HG03565 (cell line): ENCODE measurements at regions not wholly inside any gene's neighbourhood (a gene's known extent, or its start where the extent isn't known, plus 50 kb on each side); places are given as distances from the start of the nearest gene placed in this dataset.
"Not testable (repeated sequence)": the region's sequence is repeated elsewhere in the genome, so short reads cannot be mapped to it uniquely, and the experiment has no call there.

Experiments
- ATAC-seq: cut with Tn5 transposase; IDR thresholded peaks from one replicate; pipeline ENCODE4 v1.9.1; 2021; ENCODE audit warnings: mild to moderate bottlenecking, moderate library complexity; ENCODE audit not compliant: unreplicated experiment

DNA sequence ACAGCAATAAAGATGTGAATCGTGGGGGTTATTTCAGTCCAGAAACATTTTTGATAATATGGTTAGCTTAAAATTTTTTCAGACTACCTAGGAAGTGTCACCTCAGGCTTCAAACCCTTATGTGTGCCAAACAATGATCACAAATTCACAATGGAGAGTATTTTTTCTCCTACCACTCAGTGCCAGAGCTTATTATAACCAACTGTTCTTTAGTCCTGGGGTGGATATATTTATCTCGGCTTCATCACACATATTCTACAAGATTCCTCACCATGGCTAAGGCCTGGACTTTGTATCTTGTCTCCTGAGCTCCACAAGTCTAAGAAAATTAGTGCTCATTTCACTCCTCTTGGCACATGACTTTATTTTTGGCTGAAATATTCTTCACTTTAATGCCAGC is 629.1 kb downstream of the RWDD3 start:
- ATAC-seq, result no peak

DNA sequence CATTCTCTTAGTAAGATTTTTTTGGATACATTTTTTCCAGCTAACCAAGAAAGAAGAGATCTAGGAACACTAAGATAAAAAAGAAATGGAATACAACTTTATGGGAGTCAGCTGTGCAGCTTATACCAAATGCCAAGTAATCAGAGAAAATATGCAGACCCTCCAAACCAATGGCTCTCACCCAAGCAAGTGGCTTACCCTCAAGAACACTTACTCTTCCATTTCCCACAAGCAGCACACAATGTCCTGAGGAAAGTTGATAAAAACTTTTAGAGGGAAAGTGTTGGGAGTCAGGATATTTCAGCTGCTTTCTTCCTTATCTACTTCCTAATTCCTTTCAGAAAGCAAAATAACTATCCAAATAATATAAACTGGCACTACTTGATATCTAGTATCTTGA is 631.8 kb downstream of the RWDD3 start:
- no peak for ATAC-seq

DNA sequence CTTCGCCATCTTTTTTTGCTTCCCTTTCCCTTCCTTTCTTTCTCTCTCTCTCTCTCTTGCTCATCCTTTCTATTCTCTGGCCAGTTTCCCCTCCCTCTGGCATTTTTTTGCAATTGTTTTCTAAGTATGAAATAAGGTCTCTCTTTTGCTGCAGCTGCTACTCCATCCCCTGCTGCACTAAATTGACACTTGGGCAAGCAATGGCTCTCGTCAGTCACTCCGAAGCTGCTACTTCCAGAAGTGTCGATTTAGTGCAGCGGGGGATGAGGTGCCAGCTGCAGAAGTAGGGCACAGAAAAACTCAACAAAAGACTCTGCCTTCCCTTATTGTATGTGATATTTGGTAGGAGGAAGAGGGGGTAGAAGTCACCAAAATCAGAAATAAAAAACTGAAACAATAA is 642.3 kb downstream of the RWDD3 start:
- no peak for ATAC-seq

DNA sequence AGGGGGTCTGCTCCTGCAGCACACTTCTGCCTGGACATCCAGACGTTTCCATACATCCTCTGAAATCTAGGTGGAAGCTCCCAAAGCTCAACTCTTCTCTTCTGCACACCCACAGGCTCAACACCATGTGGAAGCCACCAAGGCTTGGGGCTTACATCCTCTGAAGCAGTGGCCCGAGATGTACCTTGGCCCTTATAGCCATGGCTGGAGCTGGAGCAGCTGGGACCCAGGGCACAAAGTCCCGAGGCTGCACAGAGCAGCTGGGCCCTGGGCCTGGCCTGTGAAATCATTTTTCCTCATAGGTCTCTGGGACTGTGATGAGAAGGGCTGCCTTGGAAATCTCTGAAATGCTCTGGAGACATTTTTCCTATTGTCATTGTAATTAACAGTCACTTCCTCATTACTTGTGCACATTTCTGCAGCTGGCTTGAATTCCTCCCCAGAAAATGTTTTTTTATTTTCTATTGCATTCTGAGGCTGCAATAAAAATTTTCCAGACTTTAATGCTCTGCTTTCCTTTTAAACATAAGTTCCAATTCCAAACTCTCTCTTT is 645.6 kb downstream of the RWDD3 start:
- no peak for ATAC-seq

DNA sequence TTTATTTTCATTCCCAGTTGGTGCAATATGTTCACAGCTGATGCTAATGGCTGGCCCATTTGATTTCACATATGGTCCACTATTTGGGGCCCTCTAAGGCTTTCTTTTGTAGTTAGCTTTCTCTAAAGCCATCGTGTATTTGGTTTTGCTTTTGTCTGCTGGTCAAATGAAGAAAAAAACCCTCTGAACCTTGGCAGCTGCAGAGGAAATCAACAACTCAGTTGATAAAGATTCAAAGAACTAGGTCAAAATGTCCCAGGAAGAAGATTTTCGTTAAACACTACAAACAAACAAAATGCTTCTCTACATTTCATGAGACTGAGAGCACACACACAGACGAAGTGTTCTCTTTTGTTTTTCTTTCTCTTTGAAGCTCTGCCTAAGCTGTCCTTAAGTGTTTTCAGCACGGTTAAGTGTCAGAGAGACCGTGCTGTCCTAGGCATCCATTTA is 655.0 kb downstream of the RWDD3 start:
- ATAC-seq, result no peak

DNA sequence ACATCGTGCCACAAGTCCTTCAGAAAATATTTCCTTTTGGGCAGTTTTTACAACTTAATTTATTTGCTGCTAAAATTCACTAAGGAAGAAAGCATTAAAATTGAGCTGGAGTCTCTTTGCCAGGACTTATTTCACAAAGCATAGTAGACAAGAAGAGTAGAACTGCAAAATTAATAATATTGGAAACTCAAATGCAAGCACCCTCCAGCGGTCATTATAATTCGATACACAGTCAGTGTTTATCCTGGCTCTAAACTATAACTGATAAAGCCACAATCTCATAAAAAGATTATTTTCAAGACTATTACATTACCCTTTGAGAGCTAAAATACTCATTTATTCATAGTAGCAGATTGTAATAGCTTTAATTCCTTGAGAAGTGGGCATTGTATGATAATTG is 655.4 kb downstream of the RWDD3 start:
- ATAC-seq, result no peak

DNA sequence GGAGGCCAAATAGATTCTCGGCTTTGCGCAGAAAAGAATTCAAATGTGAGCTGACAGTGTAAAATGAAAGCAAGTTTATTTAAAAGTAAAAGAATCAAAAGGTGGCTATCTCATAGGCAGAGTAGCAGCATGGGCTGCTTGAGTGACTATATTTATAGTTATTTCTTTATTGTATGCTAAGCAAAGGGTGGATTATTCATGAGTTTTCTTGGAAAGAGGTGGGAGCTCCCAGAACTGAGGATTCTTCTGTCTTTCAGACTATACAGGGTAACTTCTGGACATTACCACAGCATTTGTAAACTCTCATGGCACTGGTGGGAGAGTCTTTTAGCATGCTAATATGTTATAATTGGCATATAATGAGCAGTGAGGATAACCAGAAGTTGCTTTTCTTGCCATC is 659.9 kb downstream of the RWDD3 start:
- no peak for ATAC-seq

DNA sequence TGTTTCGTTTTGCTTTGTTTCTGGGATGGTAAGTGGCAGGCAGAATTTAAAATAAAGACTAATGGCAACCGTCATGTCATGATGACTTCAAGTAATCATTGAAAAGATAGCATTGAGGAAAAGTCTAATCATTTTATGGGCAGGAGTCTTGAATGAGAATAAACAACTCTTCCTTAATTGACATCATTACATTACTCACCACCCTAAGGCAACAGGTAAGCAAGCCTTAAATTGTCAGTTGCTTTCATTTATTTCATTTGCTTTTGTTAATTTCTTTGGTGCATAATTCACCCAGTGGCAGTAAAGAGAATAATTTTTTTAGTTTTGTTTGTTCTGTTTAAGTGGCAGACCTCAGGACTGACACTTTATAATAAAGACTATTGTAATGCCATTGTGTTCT is 669.0 kb downstream of the RWDD3 start:
- ATAC-seq, result no peak

DNA sequence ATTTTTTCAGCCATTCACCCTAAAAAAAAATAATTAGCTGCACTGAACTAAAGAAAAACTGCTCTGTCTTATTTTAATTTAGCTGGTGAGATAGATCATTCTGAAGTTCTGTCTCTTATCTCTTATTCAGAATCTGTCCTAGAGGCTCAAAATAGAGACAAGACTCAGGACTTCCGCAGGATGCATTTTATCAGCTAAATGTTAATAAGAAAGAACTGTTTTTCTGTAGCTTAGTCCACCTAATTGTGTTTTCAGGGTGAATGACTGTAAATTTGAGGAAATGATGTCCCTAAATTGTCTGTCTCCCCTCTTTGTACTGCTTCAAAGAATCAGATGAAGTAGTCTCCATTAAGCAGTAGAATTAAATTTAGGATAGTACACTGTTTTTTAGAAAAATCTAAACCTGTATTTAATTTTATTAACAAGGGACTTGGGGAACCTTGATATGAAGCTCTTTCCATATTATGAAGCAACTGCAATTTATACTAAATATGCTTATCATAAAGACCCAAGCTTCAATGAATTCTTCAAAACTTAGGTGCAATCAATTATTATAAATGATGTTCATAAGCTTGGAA is 671.9 kb downstream of the RWDD3 start:
- ATAC-seq, result no peak

DNA sequence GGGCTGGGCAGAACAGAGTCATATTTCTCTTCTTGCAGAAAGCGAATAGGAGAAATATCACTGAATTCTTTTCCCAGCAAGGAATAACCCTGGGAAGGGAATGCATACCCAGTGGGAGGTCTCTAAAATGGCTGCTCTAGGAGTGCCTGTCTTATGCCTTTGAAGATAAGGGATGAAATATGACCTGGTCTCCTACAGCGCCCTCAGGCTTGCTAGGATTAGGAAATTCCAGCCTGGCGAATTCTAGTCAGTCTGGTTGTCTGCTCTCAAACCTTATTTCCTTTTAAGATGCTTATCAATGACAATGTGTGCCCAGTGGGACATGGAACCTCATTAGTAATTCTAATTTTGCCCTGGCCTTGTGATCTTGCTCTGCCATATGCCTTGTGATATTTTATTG is 677.7 kb downstream of the RWDD3 start:
- ATAC-seq, result not testable (repeated sequence)

DNA sequence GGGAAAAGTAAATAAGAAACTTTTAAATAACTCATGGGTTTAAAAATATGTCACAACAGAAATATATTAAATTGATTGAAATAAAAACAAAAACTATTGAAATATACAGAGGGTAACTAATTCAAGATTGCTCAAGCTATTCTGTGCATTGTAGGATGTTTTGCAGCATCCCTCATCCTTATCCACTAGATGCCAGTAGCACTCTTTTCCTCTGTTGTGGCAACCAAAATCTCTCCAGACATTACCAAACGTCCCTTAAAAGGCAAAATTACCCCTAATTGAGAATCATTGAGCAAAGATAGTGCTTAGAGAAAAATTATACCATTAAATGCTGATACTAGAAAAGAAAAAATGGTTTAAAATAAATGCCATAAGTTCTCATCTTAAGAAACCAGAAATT is 682.6 kb downstream of the RWDD3 start:
- no peak for ATAC-seq

DNA sequence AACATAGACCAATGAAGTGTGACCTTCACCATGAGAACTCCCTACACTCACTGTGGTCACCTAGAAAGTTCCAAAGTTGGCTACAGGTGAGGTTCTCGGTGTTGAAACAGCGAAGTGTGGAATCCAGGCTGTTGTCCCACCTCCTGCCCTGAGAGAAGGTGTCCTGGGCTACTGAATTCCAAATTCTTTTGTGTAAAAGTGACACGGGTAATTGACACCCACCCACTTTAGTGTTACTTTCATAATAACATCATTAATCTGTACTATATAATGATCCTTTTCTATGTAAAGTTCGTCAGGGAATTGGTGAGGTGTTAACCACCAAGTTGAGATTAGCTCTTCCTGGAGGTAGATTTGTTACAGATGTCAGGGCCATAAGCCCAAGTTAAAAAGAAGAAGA is 690.7 kb downstream of the RWDD3 start:
- ATAC-seq, result no peak

DNA sequence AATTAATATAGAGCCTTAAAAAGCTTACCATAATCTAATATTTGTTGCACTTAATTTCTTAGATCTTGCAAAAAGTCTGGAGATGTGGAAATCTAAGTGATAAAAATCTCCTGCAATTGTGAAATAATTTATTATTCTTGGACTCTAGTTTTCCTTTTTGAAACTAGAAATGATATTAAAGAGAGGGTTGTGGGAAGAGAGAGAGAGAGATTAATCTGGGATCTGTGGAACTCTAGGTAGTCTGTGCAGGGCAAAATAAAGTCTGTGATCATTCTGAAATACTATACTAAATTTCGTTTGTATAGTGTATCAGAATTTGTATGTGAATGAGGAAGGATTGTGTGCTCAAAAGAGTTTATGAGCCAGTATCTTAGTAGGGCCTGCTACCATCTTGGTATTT is 692.3 kb downstream of the RWDD3 start:
- no peak for ATAC-seq

DNA sequence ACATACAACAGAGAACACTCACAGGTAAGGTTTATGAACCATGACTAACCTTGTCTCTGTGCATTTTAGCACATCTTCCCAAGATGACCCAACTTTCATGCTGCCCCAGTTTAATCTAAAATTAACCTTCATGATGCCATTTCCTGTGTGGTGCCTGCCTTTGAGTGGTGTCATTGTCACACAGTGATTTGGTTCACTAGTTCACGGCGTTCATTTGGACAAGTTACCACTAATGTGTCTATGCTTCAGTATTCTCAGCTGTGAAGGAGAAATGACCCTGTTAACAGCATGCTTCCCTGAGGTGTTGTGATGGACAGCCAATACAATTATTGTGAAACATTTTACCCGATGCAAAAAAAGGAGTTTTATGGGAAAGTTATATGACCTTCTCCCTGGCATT is 693.1 kb downstream of the RWDD3 start:
- ATAC-seq, result no peak

DNA sequence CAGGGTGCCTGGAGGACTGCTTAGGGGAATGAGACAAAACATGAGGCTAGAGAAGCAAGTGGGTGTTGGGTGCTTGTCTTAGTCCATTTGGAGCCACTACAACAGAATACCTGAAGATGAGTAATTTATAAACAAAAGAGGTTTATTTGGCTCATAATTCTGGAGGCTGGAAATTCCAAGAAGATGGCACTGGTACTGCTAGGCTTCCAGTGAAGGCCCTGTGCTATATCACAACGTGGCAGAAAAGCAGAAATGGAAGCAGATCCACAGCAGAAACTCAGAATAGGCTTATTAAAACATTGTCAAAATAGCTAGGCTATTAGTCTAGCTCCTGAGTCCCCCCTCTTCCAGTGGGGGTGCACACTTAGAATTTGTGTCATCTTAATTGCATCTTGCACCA is 701.7 kb downstream of the RWDD3 start:
- ATAC-seq, result no peak

DNA sequence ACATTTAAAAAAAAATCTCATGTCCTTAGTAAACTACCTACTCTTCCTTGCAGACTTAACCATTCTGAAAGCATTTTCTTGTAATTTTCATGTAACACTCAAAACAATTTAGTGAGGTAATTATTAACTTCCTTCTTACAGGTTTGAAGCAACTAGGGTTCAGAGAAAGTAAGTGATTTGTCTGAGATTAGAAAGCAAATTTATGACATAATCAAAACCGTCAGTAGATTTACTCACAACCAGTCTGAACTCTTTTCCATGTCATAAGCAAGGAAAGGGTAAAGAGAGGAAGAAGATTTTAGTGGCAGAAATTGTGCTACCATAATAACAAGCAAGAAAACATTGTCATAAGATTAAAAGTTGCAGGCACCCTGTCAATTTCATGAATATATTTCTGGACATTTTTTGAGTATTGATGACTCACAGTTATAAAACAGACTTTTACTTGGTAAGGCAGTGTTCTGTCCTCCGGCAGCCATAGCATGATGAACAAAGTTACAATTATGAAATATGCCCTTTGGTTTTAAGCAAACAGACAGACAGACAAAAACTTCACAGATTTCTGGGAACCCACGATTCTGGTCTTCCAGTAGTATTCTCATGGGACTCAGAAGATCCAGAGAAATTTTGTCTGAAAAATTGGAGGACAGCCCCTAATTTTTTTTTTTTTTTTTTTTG is 707.2 kb downstream of the RWDD3 start:
- no peak for ATAC-seq

DNA sequence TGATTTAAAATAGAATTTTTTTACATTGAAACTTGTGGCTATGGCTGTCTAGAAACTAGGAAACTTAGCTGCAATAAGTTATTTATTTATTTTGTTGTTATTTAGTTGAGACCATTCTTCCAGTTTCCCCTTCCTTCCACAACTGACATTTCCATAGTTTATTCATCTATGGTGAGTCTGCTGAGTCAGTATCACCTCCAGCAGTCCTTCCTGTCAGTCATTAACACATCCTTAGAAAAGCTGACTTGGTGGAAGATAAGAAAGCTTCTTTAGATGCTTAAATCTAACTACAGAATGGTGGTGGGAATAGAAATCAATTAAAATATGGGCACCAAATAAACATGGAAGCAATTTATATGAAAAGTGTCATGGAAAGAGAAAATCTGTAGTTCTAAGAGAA is 714.0 kb downstream of the RWDD3 start:
- ATAC-seq, result no peak

DNA sequence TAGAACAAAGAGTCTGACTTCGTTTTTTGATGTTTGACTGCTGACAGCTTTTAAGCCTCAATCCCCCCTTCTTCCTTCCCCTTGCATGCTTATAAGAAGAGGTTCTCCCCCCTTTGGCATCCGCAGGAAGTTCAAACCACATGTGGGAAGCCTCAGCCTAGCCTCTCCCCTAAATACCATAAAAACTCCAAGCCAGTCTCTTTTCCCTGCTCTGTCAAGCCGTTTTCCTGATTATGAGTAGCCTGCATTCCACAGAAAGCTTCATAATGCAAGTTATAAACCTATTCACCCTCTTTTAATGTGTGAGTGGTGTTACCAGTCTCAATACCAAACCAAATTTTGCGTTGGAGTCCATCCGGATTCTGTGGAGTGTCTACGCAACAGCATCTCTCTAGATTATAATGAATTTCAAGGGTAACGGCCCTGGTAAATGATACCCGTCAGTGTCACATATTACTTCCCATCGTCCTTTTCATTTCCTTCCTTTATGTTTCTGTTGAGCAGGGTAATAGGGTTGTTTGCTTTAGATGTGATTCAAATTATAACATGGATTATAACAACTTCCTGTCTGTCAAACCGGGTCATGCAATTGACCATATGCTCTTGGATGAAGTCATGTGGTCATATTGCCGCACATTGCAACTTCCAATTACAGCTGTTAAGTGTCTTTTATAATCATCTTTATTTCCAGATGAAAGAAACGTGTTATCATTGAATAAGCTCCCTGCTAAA is 717.5 kb downstream of the RWDD3 start:
- ATAC-seq, result no peak

DNA sequence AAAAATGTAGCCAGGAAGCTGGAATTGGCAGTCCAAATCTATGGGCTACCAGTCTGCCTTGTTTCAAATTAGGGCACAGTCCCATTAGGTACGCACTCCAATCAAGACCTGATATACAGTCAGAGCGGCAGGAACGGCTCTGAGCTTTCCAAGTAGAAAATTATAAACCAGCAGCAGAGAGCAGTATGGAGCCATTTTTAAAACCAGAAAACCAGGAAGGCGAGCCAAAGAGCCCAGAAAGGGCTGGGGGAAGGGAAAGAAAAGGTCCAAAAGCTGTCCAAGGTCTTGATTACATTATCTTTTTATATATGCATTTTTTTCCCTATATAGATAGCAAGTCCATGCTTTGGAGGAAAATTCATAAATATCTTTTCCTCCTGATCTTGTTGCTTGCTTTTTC is 719.0 kb downstream of the RWDD3 start:
- ATAC-seq, result no peak

DNA sequence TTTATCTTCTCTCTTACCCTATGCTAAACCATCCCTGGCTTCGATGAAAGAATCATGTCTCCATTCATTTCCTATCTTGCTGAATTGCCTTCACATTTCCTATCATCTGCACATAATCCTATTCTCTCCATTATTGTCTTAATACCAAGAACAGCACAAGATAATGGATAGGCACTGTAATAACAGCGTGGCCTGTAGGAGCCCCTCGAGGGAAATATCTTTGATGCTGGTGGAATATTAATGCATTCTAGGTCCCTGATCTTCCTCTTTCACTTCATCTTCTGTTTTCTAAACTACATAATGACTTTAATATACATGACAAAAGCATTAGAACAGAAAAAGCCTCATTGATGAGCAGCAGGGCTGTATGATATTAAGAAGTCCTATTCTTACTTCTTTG is 720.6 kb downstream of the RWDD3 start:
- no peak for ATAC-seq

DNA sequence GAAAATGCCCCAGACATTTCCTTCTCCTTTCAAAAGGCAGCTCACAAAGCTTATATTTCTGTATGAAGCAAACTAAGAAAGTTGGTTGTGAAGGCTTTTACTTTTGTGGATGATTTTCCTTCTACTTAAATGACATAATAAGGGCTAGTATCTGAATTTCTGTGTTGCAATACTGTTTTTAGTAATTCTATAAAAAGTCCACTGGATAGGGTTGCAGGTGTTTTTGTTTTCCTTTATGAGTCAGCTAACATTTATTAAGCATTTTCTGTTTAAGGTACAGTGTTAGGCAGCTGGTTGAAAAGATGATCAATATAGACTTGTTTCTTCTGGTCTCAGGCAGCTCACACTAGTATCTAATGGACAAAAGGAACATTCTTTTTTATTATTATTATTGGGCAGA is 722.2 kb downstream of the RWDD3 start:
- no peak for ATAC-seq

DNA sequence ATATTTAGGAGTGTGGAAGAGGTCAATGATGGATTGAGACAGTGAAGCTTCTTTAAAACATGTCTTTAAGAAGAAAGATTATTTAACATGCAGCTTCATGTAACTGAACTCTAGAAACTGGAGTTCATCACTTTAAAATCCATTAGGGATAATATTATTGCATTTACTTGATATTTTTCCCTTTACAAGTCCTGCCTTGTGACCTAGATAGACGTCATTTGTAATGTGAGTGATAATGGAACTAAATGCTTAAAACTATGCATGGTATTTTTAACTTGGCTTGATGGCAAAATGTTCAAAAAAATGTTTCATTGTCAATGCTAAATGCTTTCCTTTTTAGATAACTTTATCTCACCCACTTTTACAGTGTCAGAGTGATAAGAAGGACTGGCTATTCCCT is 723.7 kb downstream of the RWDD3 start:
- no peak for ATAC-seq
